Trophoblast cell (in vitro differentiated cells and primary cell): ENCODE measurements at regions not wholly inside any gene's neighbourhood (a gene's known extent, or its start where the extent isn't known, plus 50 kb on each side); places are given as distances from the start of the nearest gene placed in this dataset.
"Not testable (repeated sequence)": the region's sequence is repeated elsewhere in the genome, so short reads cannot be mapped to it uniquely, and the experiment has no call there.

Experiments
- DNase-seq, 2 donors: peaks; one replicate each; pipeline ENCODE4 v3.0.0-alpha.2; 2016
- H2AFZ ChIP-seq: 2 replicates; pipeline ENCODE4 v1.6.1; 2013; ENCODE audit warnings: low read length, moderate library complexity, mild to moderate bottlenecking; ENCODE audit not compliant: insufficient read depth, poor library complexity
- H2AK5ac ChIP-seq: 2 replicates; pipeline ENCODE4 v1.6.1; 2013; ENCODE audit warnings: mild to moderate bottlenecking, low read length
- H2BK120ac ChIP-seq: 2 replicates; pipeline ENCODE4 v1.6.1; 2013; ENCODE audit warnings: low read length, mild to moderate bottlenecking, moderate library complexity; ENCODE audit not compliant: insufficient read depth, poor library complexity
- H2BK12ac ChIP-seq: 2 replicates; pipeline ENCODE4 v1.6.1; 2013; ENCODE audit warnings: mild to moderate bottlenecking, low read length, moderate library complexity
- H2BK5ac ChIP-seq: 2 replicates; pipeline ENCODE4 v1.6.1; 2013; ENCODE audit warnings: low read length, low read depth, moderate library complexity, mild to moderate bottlenecking; ENCODE audit not compliant: poor library complexity
- H3K14ac ChIP-seq: 2 replicates; pipeline ENCODE4 v1.6.1; 2013; ENCODE audit warnings: mild to moderate bottlenecking, low read length
- H3K18ac ChIP-seq: 2 replicates; pipeline ENCODE4 v1.6.1; 2013; ENCODE audit warnings: mild to moderate bottlenecking, low read length
- H3K23ac ChIP-seq: 2 replicates; pipeline ENCODE4 v1.6.1; 2013; ENCODE audit warnings: low read length
- H3K27ac ChIP-seq: 2 replicates; pipeline ENCODE4 v1.5.1; 2013; ENCODE audit warnings: low read depth, mild to moderate bottlenecking, inconsistent platforms, low read length, moderate library complexity
- H3K27me3 ChIP-seq: 2 replicates; pipeline ENCODE4 v1.6.1; 2013; ENCODE audit warnings: inconsistent platforms, mild to moderate bottlenecking, low read length, moderate library complexity; ENCODE audit not compliant: insufficient read depth
- H3K36me3 ChIP-seq, 2 experiments: 1 replicate in 1 of 2; 2 replicates in 1 of 2; pipeline ENCODE4 v1.6.1; 2013; ENCODE audit warnings: low read length in 2 of 2, mild to moderate bottlenecking in 2 of 2, moderate library complexity in 1 of 2; ENCODE audit not compliant: insufficient read depth in 2 of 2, control insufficient read depth in 1 of 2
- H3K4ac ChIP-seq: 2 replicates; pipeline ENCODE4 v1.6.1; 2013; ENCODE audit warnings: low read depth, mild to moderate bottlenecking, low read length, moderate library complexity
- H3K4me1 ChIP-seq, 2 experiments: 1 replicate in 1 of 2; 2 replicates in 1 of 2; pipeline ENCODE4 v1.6.1; 2013; ENCODE audit warnings: low read length in 2 of 2, mild to moderate bottlenecking in 2 of 2, moderate library complexity in 1 of 2; ENCODE audit not compliant: insufficient read depth in 2 of 2, control insufficient read depth in 1 of 2
- H3K4me2 ChIP-seq: 2 replicates; pipeline ENCODE4 v1.6.1; 2013; ENCODE audit warnings: inconsistent platforms, mild to moderate bottlenecking, low read length, moderate library complexity
- H3K4me3 ChIP-seq: 2 replicates; pipeline ENCODE4 v1.5.1; 2013; ENCODE audit warnings: mild to moderate bottlenecking, low read depth, low read length, inconsistent platforms
- H3K79me1 ChIP-seq: one replicate; pipeline ENCODE4 v1.6.1; 2013; ENCODE audit warnings: low read length
- H3K79me2 ChIP-seq: 2 replicates; pipeline ENCODE4 v1.6.1; 2013; ENCODE audit warnings: low read length, mild to moderate bottlenecking; ENCODE audit not compliant: control insufficient read depth, insufficient read depth, poor library complexity
- H3K9ac ChIP-seq: 2 replicates; pipeline ENCODE4 v1.6.1; 2013; ENCODE audit warnings: mild to moderate bottlenecking, low read length
- H3K9me3 ChIP-seq: 2 replicates; pipeline ENCODE4 v1.6.1; 2013; ENCODE audit warnings: low read depth, mild to moderate bottlenecking, control low read depth, inconsistent platforms, low read length; ENCODE audit not compliant: insufficient read depth
- H4K12ac ChIP-seq: 2 replicates; pipeline ENCODE4 v1.6.1; 2013; ENCODE audit warnings: low read depth, mild to moderate bottlenecking, low read length, moderate library complexity
- H4K8ac ChIP-seq: 2 replicates; pipeline ENCODE4 v1.6.1; 2013; ENCODE audit warnings: low read depth, mild to moderate bottlenecking, low read length, moderate library complexity
- H4K91ac ChIP-seq: one replicate; pipeline ENCODE4 v1.6.1; 2013; ENCODE audit warnings: low read depth, mild to moderate bottlenecking, low read length, moderate library complexity
- WGBS: extraction: QIAGEN DNeasy Blood & Tissue Kit; methylation state at CpG from one replicate; pipeline ENCODE4 v1.1.7; 2013; ENCODE audit warnings: missing lambda C conversion rate; ENCODE audit not compliant: insufficient read length, insufficient coverage; ENCODE audit errors: extremely low coverage; 5-methylcytosine and 5-hydroxymethylcytosine counted together

DNA sequence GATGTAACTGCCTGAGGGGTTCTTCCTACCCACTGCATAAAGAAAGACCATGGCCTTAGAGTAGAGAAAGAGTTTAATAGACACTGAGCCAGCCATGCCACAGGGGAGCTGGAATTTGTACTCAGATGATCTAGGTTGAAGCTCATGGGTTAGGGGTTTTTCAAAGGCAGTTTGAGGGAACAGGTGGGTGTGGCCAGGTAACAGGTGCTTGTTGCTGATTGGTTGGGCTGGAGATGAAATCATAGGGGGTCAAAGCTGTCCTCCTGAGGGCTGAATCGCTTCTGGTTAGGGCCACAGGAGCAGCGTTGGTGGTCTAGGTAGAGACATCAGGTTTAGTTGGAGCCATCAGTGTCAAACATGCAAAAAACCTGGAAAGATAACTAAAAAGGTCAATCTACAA lies 59.2 kb upstream of the CSNK1A1L start:
- Histone ChIP-seq H2AK5ac (no peak overlapping the region), H4K8ac (no peak overlapping the region), H3K4ac (no peak overlapping the region), H2BK12ac (no peak overlapping the region), H3K18ac (no peak overlapping the region), H3K14ac (no peak overlapping the region), H3K36me3 (no peaks in the 10 kb centered on the region), H2BK5ac (no peak overlapping the region), H3K27ac (no peak overlapping the region), H3K9ac (no peak overlapping the region), H3K4me1 (no peaks in the 10 kb centered on the region), H3K23ac (no peak overlapping the region), H3K4me3 (no peak overlapping the region), H3K9me3 (no peaks in the 10 kb centered on the region), H4K91ac (no peak overlapping the region), H3K4me2 (no peak overlapping the region), H2BK120ac (no peak overlapping the region), H4K12ac (no peak overlapping the region), H3K27me3 (no peaks in the 10 kb centered on the region), H3K79me1 (no peaks in the 10 kb centered on the region), H3K79me2 (no peaks in the 10 kb centered on the region), H2AFZ (no peak overlapping the region)
- DNase-seq, result no peak
- WGBS, result no CpG with 5 or more reads among the region's 2 CpGs

DNA sequence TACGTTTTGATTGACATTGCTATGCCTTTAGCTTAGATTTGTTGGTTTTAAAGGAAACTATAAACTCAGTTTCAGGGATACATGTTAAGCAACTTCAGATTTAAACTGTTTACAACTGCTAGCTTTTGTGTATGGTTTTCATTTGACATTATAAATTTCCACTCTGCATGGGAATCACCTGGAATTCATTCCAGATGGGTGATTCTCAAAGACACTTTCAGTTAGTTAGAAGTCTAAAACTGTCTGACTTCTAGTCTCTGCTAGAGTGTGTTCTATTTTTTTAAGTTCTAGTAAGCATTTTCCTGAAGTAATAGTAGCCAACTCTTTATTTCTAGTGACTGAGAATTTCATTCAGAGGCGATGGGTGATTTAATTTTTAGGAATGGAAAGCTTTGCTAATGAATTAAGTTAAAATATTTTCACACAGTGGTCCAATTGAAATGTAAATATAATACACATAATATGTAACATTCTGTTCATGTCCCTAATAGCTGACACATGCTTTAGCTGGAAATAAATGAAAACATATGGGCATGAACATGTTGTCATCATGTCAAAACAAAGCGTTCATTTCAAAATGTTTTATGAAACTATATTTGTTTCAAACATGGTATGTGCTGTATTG lies 58.3 kb upstream of the CSNK1A1L start:
- Histone ChIP-seq H3K27ac (no peak overlapping the region), H3K4me2 (no peak overlapping the region), H3K18ac (no peak overlapping the region), H4K8ac (no peak overlapping the region), H3K79me1 (no peaks in the 10 kb centered on the region), H3K79me2 (no peaks in the 10 kb centered on the region), H3K9ac (no peak overlapping the region), H3K4me1 (no peaks in the 10 kb centered on the region), H3K4me3 (no peak overlapping the region), H2BK12ac (no peak overlapping the region), H3K36me3 (no peaks in the 10 kb centered on the region), H3K4ac (no peak overlapping the region), H2BK120ac (no peak overlapping the region), H3K14ac (no peak overlapping the region), H2AK5ac (no peak overlapping the region), H4K91ac (no peak overlapping the region), H2BK5ac (no peak overlapping the region), H3K27me3 (no peaks in the 10 kb centered on the region), H4K12ac (no peak overlapping the region), H3K23ac (no peak overlapping the region), H3K9me3 (no peaks in the 10 kb centered on the region), H2AFZ (no peak overlapping the region)
- WGBS, result no CpG with 5 or more reads among the region's 3 CpGs
- no peak for DNase-seq

DNA sequence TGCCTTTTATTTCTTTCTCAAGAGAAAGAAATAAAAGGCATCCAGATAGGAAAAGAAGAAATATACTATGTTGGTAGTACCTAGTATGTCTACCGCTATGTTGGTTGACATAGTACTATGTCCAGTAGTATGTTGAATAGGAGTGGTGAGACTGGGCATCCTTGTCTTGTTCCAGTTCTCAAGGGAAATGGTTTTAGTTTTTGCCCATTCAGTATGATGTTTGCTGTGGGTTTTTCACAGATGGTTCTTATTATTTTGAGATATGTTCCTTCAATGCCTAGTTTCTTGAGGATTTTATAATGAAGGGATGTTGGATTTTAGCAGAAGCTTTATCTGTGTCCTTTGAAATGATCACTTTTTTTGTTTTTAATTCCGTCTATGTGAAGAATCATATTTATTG lies 53.0 kb upstream of the CSNK1A1L start:
- Histone ChIP-seq H3K18ac (no peak overlapping the region), H3K4me3 (no peak overlapping the region), H3K79me2 (no peaks in the 10 kb centered on the region), H3K9ac (no peak overlapping the region), H3K79me1 (no peaks in the 10 kb centered on the region), H2BK12ac (no peak overlapping the region), H4K12ac (no peak overlapping the region), H3K14ac (no peak overlapping the region), H4K8ac (no peak overlapping the region), H3K4me2 (no peak overlapping the region), H2AK5ac (no peak overlapping the region), H2AFZ (no peak overlapping the region), H3K4ac (no peak overlapping the region), H3K36me3 (no peaks in the 10 kb centered on the region), H3K4me1 (no peaks in the 10 kb centered on the region), H3K9me3 (no peaks in the 10 kb centered on the region), H4K91ac (no peak overlapping the region), H3K27ac (no peak overlapping the region), H3K23ac (no peak overlapping the region), H2BK5ac (no peak overlapping the region), H3K27me3 (no peaks in the 10 kb centered on the region), H2BK120ac (no peak overlapping the region)
- WGBS, result no CpG with 5 or more reads among the region's 2 CpGs
- DNase-seq, result no peak

DNA sequence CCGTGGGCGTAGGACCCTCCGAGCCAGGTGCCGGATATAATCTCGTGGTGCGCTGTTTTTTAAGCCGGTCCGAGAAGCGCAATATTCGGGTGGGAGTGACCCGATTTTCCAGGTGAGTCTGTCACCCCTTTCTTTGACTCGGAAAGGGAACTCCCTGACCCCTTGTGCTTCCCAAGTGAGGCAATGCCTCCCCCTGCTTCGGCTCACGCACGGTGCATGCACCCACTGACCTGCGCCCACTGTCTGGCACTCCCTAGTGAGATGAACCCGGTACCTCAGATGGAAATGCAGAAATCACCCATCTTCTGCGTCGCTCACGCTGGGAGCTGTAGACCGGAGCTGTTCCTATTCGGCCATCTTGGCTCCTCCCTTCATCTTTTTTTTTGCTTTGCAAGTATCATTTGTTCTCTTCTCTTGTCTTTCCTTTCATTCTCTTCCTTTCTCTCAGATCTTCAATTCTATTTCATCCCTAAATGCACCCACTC lies 50.2 kb upstream of the CSNK1A1L start:
- not testable (repeated sequence) for H3K4me3 ChIP-seq, H2AFZ ChIP-seq, H3K9ac ChIP-seq, H3K4ac ChIP-seq, H3K36me3 ChIP-seq, H3K9me3 ChIP-seq, H2BK120ac ChIP-seq, H2BK5ac ChIP-seq, H3K23ac ChIP-seq, H4K12ac ChIP-seq, H3K79me2 ChIP-seq, H4K8ac ChIP-seq, H3K14ac ChIP-seq, H4K91ac ChIP-seq, H3K27ac ChIP-seq, H3K18ac ChIP-seq, H3K79me1 ChIP-seq, H2AK5ac ChIP-seq, H3K27me3 ChIP-seq, H3K4me1 ChIP-seq, H2BK12ac ChIP-seq, DNase-seq, H3K4me2 ChIP-seq
- no CpG with 5 or more reads among the region's 22 CpGs for WGBS
